Mesothelial cell of epicardium (in vitro differentiated cells): ENCODE measurements at regions not wholly inside any gene's neighbourhood (a gene's known extent, or its start where the extent isn't known, plus 50 kb on each side); places are given as distances from the start of the nearest gene placed in this dataset.

ENCODE experiments used
- DNase-seq, 2 experiments: peaks; one replicate each; pipeline ENCODE4 v3.0.0; 2021; ENCODE audit warnings: low spot score in 2 of 2; ENCODE audit not compliant: unreplicated experiment in 2 of 2
- H3K27ac Mint-ChIP-seq: 2 replicates; pipeline ENCODE4 v1.8.0; 2021; ENCODE audit warnings: mixed read lengths
- H3K27me3 Mint-ChIP-seq: 2 replicates; pipeline ENCODE4 v1.8.0; 2021; ENCODE audit warnings: low read depth, mixed read lengths
- H3K36me3 Mint-ChIP-seq: 2 replicates; pipeline ENCODE4 v1.8.0; 2021; ENCODE audit warnings: mixed read lengths
- H3K4me1 Mint-ChIP-seq: 2 replicates; pipeline ENCODE4 v1.8.0; 2021; ENCODE audit warnings: mixed read lengths
- H3K4me3 Mint-ChIP-seq: 2 replicates; pipeline ENCODE4 v1.8.0; 2021; ENCODE audit warnings: mild to moderate bottlenecking, moderate library complexity, mixed read lengths
- H3K9me3 Mint-ChIP-seq: 2 replicates; pipeline ENCODE4 v1.8.0; 2021; ENCODE audit warnings: mixed read lengths
- TF ChIP-seq, protein P1 (sequence below): fragments of 200-600 bp; sonication (generic); IDR thresholded peaks from one replicate; pipeline ENCODE4 v1.5.0; 2021; ENCODE audit warnings: antibody characterized with exemption; ENCODE audit not compliant: unreplicated experiment

DNA sequence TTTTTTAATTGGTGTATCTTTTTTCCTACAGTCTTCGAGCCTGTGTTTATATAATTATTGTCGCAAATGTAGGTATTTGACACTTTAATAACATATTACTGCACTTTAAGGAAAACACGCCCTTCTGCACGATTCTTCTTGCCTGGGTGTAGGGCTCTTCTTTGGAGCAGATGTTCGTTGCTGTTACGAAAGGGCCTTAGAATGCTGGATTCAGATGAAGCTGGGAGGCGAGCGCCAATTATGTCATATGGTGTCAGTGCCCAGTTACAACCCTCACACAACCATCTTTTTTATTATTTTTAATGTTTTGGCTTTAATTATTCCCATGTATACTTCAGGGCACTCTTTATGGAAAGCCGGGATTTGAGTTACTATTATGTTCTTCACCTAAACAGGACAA lies 553.0 kb downstream of the EBF1 start:
- H3K27ac Mint-ChIP-seq = no peak overlapping the region
- no peaks in the 10 kb centered on the region for H3K36me3 Mint-ChIP-seq
- no peak for DNase-seq
- TF ChIP-seq, protein P1, sequence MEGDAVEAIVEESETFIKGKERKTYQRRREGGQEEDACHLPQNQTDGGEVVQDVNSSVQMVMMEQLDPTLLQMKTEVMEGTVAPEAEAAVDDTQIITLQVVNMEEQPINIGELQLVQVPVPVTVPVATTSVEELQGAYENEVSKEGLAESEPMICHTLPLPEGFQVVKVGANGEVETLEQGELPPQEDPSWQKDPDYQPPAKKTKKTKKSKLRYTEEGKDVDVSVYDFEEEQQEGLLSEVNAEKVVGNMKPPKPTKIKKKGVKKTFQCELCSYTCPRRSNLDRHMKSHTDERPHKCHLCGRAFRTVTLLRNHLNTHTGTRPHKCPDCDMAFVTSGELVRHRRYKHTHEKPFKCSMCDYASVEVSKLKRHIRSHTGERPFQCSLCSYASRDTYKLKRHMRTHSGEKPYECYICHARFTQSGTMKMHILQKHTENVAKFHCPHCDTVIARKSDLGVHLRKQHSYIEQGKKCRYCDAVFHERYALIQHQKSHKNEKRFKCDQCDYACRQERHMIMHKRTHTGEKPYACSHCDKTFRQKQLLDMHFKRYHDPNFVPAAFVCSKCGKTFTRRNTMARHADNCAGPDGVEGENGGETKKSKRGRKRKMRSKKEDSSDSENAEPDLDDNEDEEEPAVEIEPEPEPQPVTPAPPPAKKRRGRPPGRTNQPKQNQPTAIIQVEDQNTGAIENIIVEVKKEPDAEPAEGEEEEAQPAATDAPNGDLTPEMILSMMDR = no peak
- peaks cover 13% of the 10 kb centered on the region for H3K9me3 Mint-ChIP-seq
- peaks cover 9% of the 10 kb centered on the region for H3K27me3 Mint-ChIP-seq
- H3K4me3 Mint-ChIP-seq = no peak overlapping the region
- H3K4me1 Mint-ChIP-seq = no peaks in the 10 kb centered on the region

DNA sequence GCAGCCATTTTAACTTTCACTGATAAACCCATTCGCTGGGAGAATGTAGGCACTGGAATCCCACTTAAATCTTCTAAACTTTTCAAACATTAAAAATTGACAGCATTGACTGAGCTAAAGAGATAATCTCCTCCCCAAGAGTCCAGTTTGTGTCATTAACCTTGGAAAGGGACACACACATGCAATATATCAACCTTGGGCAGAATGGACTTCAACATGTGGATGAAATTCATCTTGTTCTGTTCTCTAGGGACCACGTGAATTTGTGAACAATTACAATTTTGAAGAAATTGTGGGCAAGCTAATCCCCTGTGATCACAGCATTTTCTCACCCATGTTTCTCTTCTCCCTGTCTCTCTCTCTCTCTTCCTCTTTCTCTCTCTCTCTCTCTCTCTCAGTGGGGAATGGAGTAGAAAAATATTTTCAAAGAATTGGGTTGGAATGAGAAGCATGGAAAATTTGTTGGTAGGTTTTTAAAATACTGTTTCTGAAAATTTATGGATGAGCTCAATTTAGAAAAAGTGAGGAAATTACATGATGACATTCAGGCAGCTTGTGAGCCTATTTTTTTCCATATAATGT lies 553.7 kb downstream of the EBF1 start:
- Mint-ChIP-seq H3K27me3 (peaks cover 9% of the 10 kb centered on the region), H3K4me1 (no peaks in the 10 kb centered on the region), H3K27ac (no peak overlapping the region), H3K36me3 (no peaks in the 10 kb centered on the region), H3K4me3 (no peak overlapping the region), H3K9me3 (peaks cover 13% of the 10 kb centered on the region)
- TF ChIP-seq, protein P1 = no peak
- DNase-seq = no peak

DNA sequence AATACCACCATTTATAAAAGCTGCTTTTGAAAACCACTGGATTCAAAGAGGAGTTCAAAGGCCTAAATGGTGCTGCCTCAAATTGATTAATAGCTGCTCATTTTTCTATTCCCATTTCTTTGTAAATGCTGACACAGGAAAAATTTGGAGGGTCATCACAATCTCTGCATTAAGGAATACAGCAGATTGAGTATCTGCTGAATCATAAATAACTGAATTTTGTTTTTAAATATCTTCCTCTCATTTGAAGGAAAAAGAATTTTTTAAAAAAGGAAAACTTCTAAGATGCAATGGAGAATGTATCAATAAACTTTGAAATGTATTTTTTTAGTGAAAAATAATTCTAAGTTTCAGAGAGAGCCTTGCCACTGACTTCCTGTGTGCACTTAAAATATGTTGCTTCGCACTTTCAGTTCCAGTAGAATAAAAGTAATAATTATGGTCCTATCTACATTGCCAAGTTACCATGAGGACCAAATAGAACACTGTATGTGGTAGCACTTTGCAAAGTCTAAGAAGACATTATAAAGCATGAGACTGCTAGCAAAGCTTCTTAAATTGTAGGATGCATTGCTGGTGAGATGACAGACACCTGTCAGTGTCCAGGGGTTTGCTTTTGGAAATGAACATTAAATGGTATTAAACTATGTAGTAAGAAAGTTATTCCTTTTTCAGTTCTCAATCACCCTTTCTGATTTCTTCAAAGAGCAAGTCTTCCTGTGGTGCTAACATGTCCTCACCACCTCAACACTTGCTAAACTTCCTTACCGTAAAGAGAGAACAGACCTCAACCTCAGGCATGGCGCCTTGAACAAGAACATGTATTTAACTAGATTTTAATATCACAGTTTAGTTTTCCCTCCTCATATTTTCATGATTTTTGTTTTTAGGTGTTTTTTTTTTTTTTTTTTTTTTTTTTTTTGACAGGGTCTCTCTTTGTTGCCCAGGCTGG lies 555.1 kb downstream of the EBF1 start:
- Mint-ChIP-seq H3K27me3 (peaks cover 9% of the 10 kb centered on the region), H3K27ac (no peak overlapping the region), H3K4me1 (no peaks in the 10 kb centered on the region), H3K9me3 (peaks cover 13% of the 10 kb centered on the region), H3K36me3 (no peaks in the 10 kb centered on the region), H3K4me3 (no peak overlapping the region)
- TF ChIP-seq, protein P1 = no peak
- DNase-seq = no peak

DNA sequence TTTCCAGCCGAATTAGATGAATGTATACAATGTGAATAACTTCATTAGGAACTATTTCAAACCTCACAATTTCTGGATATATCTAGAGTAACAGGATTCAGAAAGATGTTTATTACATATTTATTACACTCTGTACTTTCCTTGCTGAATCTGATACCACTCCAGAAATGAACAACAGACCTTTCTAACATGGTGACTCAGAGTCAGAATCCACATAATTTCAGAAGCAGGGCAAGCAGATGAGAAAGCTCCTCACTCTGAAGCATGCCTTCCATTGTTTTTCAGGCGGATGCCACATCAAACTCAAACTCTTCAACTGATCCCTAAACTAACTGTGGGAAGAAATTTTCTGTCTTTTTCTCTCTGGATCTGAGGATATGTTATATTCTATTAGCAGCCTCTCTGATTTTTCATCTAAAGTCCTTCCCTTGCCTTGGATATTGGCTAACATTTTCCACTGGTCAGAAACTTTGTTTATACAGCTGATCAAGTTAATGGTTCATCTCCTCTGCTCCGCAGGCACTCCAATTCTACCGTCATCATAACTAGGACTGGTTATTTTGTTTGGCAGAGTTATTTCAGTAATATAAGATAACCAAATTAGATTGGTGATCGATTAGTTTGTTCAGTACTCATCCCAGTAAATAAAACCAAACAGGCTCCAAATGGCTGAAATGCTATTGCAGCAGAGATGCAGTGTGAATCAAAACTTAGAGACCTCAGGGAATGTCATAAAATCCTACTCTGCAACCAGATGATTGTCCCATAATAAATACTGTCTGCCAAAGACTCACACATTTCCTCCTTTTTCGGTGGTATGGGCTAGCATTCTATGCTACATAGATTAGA lies 556.0 kb downstream of the EBF1 start:
- no peaks in the 10 kb centered on the region for H3K36me3 Mint-ChIP-seq
- H3K4me3 Mint-ChIP-seq = no peak overlapping the region
- TF ChIP-seq, protein P1 = no peak
- no peaks in the 10 kb centered on the region for H3K4me1 Mint-ChIP-seq
- H3K9me3 Mint-ChIP-seq = peaks cover 7% of the 10 kb centered on the region
- DNase-seq = no peak
- H3K27me3 Mint-ChIP-seq = peaks cover 13% of the 10 kb centered on the region
- no peak overlapping the region for H3K27ac Mint-ChIP-seq

DNA sequence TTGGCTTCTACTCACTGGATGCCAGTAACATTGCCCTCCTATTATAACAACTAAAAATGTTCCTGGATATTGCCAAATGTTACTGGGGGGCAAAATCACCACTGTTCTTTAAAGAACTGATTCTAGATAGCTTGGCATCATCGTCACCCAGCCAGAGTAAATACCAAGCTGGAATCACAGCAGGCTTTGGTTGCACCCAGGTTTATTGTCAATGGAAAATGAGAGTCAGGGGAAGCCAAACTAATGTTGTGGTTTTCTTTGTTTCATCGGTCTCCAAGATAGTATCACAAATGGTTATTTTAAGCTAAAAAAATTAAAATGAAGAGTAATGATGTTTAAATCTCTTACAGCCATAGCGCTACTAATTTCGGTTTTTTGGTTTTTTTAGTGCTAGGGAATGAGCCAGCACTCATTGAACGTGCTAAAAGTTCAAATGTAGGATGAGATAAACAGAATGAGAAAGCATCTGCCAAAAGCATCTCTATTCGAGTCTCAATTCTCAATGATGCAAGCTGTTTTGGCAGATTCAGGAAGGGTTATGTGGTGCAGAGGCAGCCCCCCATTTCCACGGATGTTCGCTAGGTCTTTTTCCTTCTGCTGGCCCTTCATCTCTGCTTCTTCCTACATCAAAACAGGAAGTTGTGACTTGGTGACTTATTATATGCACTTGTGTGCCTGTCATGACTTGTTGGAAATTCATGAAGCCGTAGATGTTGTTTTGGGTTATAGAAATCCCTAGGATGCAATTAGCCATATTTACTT lies 558.0 kb downstream of the EBF1 start:
- Mint-ChIP-seq H3K36me3 (no peaks in the 10 kb centered on the region), H3K27me3 (peaks cover 25% of the 10 kb centered on the region), H3K27ac (no peak overlapping the region), H3K4me1 (no peaks in the 10 kb centered on the region), H3K9me3 (no peaks in the 10 kb centered on the region), H3K4me3 (no peak overlapping the region)
- TF ChIP-seq, protein P1 = no peak
- DNase-seq = no peak
